HG02610 (cell line): ENCODE measurements at regions not wholly inside any gene's neighbourhood (a gene's known extent, or its start where the extent isn't known, plus 50 kb on each side); places are given as distances from the start of the nearest gene placed in this dataset.

Experiments used
- ATAC-seq: cut with Tn5 transposase; IDR thresholded peaks from one replicate; pipeline ENCODE4 v1.9.1; 2021; ENCODE audit warnings: mild to moderate bottlenecking, moderate library complexity; ENCODE audit not compliant: unreplicated experiment

DNA sequence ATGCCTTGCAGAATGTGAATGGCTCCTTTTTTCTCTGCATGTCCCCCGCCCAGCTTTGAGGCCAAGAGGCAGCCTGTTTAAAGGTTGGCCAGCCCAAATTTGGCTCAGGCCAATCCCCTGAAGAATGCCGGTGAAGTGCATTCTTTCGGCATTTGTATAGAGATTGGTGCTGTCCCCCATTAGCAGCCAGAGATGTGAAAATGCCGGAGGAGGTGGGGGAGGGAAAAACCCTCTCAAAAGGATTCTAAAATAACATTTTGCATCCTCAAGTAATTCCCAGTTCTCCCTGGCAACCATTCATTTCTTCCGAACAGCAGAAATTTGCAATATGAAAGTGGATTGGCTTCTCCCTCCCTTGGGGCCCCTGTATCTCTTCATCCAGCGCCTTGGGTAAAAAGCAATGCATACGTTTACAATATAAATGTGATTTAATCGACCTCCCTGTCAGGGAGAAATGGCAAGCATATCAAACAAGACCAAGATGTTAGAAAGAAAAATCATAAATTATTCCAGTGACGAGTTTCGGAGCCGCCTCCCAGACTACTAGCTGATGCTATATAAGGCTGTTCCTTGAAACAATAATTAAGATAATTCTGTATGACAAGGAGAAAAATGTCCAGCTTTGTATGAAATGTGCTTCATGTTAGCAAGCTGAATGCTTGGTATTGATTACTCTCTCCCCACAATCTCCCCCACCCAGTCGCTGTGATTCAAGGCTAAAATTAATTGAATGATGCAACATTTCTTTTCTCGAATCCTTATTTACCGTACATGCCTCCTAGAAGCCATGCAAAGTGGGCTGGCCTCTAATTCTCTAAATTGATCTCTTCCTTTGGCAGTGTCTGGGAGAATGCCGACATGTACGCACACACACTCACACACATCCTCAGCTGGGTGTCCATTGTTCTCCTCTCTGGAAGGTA lies 323.7 kb downstream of the RPS24 start:
- ATAC-seq = no peak

DNA sequence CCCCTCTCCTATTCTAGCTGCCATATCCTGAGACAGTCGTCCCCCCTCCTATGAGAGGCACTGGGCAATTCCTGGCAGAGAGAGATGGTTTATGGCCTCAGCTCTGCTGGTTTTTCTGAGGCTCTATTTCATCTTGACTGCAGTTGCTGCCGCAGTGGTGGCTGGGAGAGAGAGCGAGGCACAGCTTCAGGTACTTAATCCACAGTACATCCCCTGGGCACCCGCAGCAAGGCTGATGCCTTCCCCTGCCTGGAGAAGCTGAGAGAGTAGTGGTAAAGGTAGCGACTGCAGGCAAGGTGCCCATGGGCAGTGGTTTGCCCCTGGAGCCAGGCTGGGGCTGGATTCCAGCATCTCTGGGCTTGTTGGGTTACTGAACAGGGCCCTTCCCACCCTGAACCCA lies 324.7 kb downstream of the RPS24 start:
- no peak for ATAC-seq

GRCh38 chr10:78358982-78359381 lies 325.3 kb downstream of the RPS24 start:
- no peak for ATAC-seq

DNA sequence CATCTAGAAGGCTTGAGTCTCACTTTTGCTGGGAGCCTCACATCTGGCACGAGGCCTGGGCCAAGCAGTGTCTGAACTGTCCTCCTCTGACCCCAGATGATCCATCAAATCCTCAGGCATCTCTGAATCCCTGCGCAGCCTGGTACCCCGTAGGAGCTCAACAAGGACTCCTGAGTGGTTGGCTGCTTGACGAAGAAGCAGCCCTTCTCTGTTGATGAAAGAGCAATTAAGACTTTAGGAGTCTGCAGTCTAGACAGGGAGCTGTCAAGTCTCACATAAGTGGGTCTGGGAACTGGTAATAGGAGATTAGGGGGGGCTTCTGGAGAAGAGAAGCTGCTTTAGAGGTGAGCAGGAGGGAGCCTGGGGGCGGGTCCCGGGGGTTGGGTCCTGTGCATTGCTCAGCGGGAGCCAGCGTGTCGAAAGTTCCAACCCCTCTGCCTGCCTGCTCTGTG lies 326.0 kb downstream of the RPS24 start:
- ATAC-seq = no peak

- no peak for ATAC-seq
These were observed 326.6 kb downstream of the RPS24 start for GRCh38 chr10:78360284-78360683.

- ATAC-seq = no peak
These were observed 327.4 kb downstream of the RPS24 start for GRCh38 chr10:78361031-78361430.

DNA sequence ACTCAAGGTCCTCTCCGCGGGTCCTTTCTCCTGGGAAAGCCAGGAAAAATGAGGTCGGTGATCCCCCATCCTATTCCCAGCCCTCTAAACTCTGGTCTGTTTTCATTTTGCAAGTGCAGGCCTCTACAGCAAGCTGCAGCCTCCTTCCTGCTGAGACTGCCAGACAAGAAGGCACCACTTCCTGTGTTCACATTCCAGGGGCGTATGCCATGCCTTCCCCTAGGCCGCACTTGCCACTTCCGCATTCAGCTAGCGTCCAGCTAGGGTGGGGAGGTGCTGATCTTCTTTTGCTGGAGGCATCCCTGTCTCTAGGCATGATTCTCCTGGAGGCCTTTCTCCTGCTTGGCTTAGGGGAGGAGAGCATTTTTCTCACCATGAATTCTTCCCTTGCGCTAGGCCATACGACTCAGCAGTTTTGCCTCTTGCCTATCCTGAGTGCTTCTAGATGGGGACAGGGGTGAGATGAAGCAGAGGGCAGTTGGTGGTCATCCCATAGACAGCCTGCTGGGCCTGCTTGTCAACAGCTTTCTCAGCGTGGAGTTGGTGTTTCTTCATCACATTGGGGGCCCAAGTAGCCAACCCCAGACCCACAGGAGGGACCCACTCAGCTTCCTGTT lies 328.9 kb downstream of the RPS24 start:
- ATAC-seq = no peak

- no peak for ATAC-seq
These were observed 329.5 kb downstream of the RPS24 start for GRCh38 chr10:78363190-78363589.

GRCh38 chr10:78365694-78366093 lies 332.0 kb downstream of the RPS24 start:
- no peak for ATAC-seq

- no peak for ATAC-seq
These were observed 333.2 kb downstream of the RPS24 start for GRCh38 chr10:78366663-78367411.

GRCh38 chr10:78367751-78368150 lies 334.1 kb downstream of the RPS24 start:
- ATAC-seq = no peak

DNA sequence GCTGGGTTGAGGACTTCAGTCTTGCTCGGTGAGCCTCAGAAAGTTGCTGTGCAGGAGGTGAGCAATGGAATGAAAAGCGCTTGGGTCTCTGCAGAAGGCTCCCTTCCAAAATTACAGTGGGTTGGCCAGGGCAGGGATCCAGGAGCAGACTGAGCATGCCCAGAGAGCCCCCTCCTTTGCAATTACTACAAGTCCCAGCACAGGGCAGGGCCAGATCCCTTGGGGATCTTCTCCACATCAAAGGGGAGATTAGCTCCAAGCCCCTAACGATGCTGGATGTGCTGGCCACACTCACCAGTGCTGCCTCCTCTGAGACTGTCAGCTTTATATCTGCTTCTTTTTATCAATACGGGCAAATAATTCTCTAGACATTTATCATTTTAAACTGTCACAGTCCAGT lies 337.5 kb downstream of the RPS24 start:
- ATAC-seq = no peak

- ATAC-seq = no peak
These were observed 339.1 kb downstream of the RPS24 start for GRCh38 chr10:78372806-78373205.

- ATAC-seq = no peak
These were observed 340.8 kb downstream of the RPS24 start for GRCh38 chr10:78374331-78375028.

DNA sequence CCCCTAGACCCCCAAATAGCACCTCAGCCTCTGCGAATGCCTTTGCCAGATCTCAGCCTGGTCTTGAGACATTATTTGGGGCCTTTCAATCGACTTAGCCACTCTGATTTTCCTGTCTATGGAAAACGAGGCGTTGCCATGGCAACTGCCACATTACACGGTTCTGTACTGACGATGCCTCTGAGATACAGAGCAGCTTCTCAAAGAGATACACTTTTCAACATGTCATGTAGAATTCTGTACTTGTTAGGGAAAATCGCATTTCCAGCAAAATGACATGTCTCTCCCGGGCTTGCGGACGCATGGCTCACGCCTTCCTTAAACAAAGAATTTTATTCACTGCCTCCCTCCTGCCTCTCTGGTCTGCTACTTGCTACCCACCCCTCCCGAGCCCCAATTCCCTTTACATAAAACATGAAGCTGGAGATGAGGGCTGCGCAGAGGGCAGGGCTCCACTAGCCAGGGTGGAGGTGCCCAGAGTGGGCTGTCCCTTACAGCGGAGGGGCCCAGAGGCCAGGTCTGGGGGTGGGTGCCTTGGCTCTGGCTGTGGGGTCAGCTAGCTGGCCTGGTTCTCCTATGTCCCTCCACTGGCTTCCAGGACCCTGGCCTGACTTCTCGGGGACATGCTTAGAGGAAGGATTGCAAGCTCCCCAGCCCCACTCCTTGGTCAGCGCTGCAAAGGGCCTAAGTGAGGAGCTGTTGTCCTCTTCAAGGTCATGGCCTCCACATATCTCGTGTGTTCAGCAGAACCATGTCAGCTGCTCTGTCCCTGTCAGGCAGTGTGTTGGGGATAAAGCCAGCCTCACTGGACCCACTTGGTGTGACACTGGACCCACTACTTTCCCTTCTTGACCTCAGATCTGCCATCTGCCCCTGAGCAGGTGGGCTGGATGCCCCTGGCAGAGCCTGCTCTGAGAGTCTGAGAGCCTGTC lies 342.5 kb downstream of the RPS24 start:
- ATAC-seq = no peak

DNA sequence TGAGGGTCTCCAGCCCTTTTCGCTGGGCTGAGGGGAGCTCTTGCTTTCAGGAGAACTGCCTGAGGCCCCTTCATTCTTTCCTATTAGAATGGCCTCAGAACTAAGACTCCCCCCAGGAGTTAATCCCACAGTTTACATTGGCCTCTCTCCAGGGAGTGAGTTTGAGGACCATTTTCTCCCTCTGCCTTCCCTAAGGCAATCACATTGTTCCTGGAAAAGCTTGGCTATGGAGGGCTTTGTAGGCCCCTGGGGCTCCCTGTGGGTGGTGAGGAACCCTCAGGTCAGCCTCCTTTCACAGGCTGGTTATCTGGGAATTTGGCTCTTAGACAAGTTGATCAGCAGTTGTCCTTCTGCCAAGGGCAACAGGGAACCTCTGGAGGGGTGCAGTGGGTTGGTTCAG lies 343.7 kb downstream of the RPS24 start:
- ATAC-seq = no peak

GRCh38 chr10:78378192-78378591 lies 344.5 kb downstream of the RPS24 start:
- no peak for ATAC-seq

- no peak for ATAC-seq
These were observed 347.4 kb downstream of the RPS24 start for GRCh38 chr10:78381107-78381506.

GRCh38 chr10:78382047-78382446 lies 348.4 kb downstream of the RPS24 start:
- ATAC-seq = no peak

- ATAC-seq = no peak
These were observed 349.1 kb downstream of the RPS24 start for GRCh38 chr10:78382772-78383171.
